Duodenal mucosa (tissue), 2 donors: ENCODE measurements at regions not wholly inside any gene's neighbourhood (a gene's known extent, or its start where the extent isn't known, plus 50 kb on each side); places are given as distances from the start of the nearest gene placed in this dataset.
"Not testable (repeated sequence)": the region's sequence is repeated elsewhere in the genome, so short reads cannot be mapped to it uniquely, and the experiment has no call there.

Experiments
- H3K27ac ChIP-seq: one replicate; pipeline ENCODE4 v1.7.0; 2013; ENCODE audit warnings: low read depth, low read length
- H3K27me3 ChIP-seq, 2 donors: one replicate each; pipeline ENCODE4 v1.7.0; 2013; ENCODE audit warnings: low read length in 2 of 2, control low read depth in 1 of 2; ENCODE audit not compliant: insufficient read depth in 2 of 2, control insufficient read depth in 1 of 2
- H3K36me3 ChIP-seq, 2 donors: one replicate each; pipeline ENCODE4 v1.7.0; 2013; ENCODE audit warnings: low read length in 2 of 2, control low read depth in 1 of 2; ENCODE audit not compliant: insufficient read depth in 2 of 2, control insufficient read depth in 1 of 2
- H3K4me1 ChIP-seq, 2 donors: one replicate each; pipeline ENCODE4 v1.7.0; 2013; ENCODE audit warnings: low read length in 2 of 2, control low read depth in 1 of 2; ENCODE audit not compliant: insufficient read depth in 2 of 2, control insufficient read depth in 1 of 2
- H3K4me3 ChIP-seq, 2 donors: one replicate each; pipeline ENCODE4 v1.7.0; 2013; ENCODE audit warnings: low read length in 2 of 2, low read depth in 1 of 2
- H3K9ac ChIP-seq, 2 donors: one replicate each; pipeline ENCODE4 v1.7.0; 2013; ENCODE audit warnings: low read length in 2 of 2, low read depth in 1 of 2
- H3K9me3 ChIP-seq, 2 donors: one replicate each; pipeline ENCODE4 v1.7.0; 2013; ENCODE audit warnings: low read length in 2 of 2, control low read depth in 1 of 2; ENCODE audit not compliant: control insufficient read depth in 1 of 2

- not testable (repeated sequence) for H3K9me3 ChIP-seq, H3K27ac ChIP-seq, H3K27me3 ChIP-seq, H3K9ac ChIP-seq, H3K36me3 ChIP-seq, H3K4me3 ChIP-seq
- H3K4me1 ChIP-seq: peaks cover 8 to 18% of the 10 kb centered on the region in 2 donors
These were observed 128.8 kb upstream of the EGLN3 start for GRCh38 chr14:34079643-34080042.

GRCh38 chr14:34078117-34078743, 127.4 kb upstream of the EGLN3 start:
- no peak overlapping the region for H3K4me3 ChIP-seq
- H3K9ac ChIP-seq: no peak overlapping the region
- H3K4me1 ChIP-seq: peaks cover 8 to 18% of the 10 kb centered on the region in 2 donors
- no peaks in the 10 kb centered on the region for H3K27me3 ChIP-seq
- H3K36me3 ChIP-seq: no peaks in the 10 kb centered on the region
- H3K9me3 ChIP-seq: no peaks in the 10 kb centered on the region
- no peak overlapping the region for H3K27ac ChIP-seq

GRCh38 chr14:34075826-34076225, 125.0 kb upstream of the EGLN3 start:
- Histone ChIP-seq H3K9me3 (no peaks in the 10 kb centered on the region), H3K4me1 (no peaks in the 10 kb centered on the region), H3K36me3 (no peaks in the 10 kb centered on the region), H3K27ac (no peak overlapping the region), H3K27me3 (no peaks in the 10 kb centered on the region), H3K9ac (no peak overlapping the region), H3K4me3 (no peak overlapping the region)

GRCh38 chr14:34075042-34075744, 124.3 kb upstream of the EGLN3 start:
- no peak overlapping the region for H3K4me3 ChIP-seq
- no peak overlapping the region for H3K27ac ChIP-seq
- no peak overlapping the region for H3K9ac ChIP-seq
- no peaks in the 10 kb centered on the region for H3K9me3 ChIP-seq
- no peaks in the 10 kb centered on the region for H3K4me1 ChIP-seq
- no peaks in the 10 kb centered on the region for H3K27me3 ChIP-seq
- no peaks in the 10 kb centered on the region for H3K36me3 ChIP-seq

GRCh38 chr14:34072921-34073320, 122.0 kb upstream of the EGLN3 start:
- Histone ChIP-seq H3K4me3 (no peak overlapping the region), H3K4me1 (no peaks in the 10 kb centered on the region), H3K9me3 (no peaks in the 10 kb centered on the region), H3K27me3 (no peaks in the 10 kb centered on the region), H3K9ac (no peak overlapping the region), H3K36me3 (no peaks in the 10 kb centered on the region), H3K27ac (no peak overlapping the region)

DNA sequence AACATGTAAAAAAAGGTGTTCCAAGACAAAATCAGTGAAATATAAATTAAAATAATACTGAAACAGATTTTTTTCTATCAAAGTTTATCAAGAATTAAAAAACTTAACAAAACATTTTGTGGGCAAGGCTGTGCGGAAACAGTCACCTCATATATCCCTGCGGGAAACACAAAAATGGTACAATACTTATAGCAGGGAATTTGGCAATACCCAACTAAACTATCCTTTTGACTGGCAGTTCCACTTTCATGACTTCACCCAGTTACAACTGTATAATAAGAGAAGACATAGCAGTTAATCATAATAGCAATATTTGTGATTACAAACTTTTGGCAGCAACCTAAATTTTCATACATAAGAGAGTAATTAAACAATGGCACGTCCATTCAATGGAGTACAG, 121.5 kb upstream of the EGLN3 start:
- Histone ChIP-seq H3K4me1 (no peaks in the 10 kb centered on the region), H3K4me3 (no peak overlapping the region), H3K27me3 (no peaks in the 10 kb centered on the region), H3K27ac (no peak overlapping the region), H3K9ac (no peak overlapping the region), H3K36me3 (no peaks in the 10 kb centered on the region), H3K9me3 (no peaks in the 10 kb centered on the region)

DNA sequence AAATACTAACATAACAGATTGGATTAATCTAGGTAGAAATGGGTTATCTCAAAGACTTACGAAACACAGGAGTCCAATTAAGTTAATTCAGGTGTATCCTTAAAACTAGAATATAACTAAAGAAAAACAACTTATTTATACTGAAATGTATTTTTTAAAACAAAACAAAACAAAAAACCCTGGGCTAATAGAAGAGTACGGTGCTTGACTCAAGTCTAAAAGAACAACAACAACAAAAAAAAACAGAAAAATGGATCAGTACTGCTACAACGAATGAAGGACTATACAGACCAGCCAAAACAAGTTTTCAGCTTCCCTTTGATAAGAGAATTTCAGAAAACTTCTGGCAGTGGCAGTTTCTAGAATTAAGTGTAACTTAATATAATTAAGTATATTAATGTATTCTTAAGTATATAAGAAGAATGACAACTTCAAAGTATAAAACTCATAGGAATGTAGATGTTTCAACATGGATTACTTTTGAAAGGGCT, 120.1 kb upstream of the EGLN3 start:
- no peaks in the 10 kb centered on the region for H3K36me3 ChIP-seq
- H3K9me3 ChIP-seq: no peaks in the 10 kb centered on the region
- H3K4me1 ChIP-seq: no peaks in the 10 kb centered on the region
- H3K27me3 ChIP-seq: no peaks in the 10 kb centered on the region
- no peak overlapping the region for H3K9ac ChIP-seq
- no peak overlapping the region for H3K27ac ChIP-seq
- H3K4me3 ChIP-seq: no peak overlapping the region

- Histone ChIP-seq H3K4me3 (no peak overlapping the region), H3K4me1 (no peaks in the 10 kb centered on the region), H3K9ac (no peak overlapping the region), H3K9me3 (no peaks in the 10 kb centered on the region), H3K27ac (no peak overlapping the region), H3K27me3 (no peaks in the 10 kb centered on the region), H3K36me3 (no peaks in the 10 kb centered on the region)
These were observed 119.1 kb upstream of the EGLN3 start for GRCh38 chr14:34069854-34070582.

- H3K4me3 ChIP-seq: no peak overlapping the region
- H3K9ac ChIP-seq: no peak overlapping the region
- no peaks in the 10 kb centered on the region for H3K27me3 ChIP-seq
- H3K4me1 ChIP-seq: no peaks in the 10 kb centered on the region
- H3K9me3 ChIP-seq: no peaks in the 10 kb centered on the region
- no peak overlapping the region for H3K27ac ChIP-seq
- no peaks in the 10 kb centered on the region for H3K36me3 ChIP-seq
These were observed 116.7 kb upstream of the EGLN3 start for GRCh38 chr14:34067587-34067986.

DNA sequence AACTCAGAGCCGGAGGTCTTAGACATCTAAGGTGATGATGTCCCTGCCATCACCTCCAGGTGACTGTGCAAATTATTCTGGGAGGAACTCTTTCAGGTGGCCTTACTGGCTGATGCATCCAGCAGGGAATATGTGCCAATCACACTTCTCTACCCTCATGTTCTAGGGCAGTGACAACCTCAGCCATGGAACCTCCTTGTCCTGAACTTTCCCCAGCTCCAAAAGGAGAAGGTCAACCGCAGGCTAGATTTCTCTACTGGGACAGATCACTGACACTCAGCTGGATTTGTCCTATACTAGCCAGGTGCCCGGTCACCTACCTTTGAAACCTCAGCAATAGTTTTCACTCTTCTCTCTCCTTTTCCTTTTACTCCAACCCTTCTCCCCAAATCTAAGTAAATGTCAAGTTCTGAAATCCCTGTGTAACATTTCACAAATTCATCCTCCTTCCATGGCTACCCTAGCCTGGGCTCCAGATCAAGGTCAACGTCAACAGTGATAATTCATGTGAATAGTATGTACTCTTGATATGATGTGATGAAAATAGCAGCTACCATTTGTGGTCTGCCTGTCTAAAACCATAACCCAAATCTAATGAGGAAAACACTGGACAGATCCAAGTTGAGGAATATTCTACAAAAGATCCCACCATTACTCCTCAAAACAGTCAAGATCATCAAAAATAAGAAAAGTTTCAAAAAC, 115.0 kb upstream of the EGLN3 start:
- H3K9ac ChIP-seq: no peak overlapping the region
- H3K4me3 ChIP-seq: no peak overlapping the region
- no peaks in the 10 kb centered on the region for H3K36me3 ChIP-seq
- H3K27ac ChIP-seq: no peak overlapping the region
- H3K4me1 ChIP-seq: no peaks in the 10 kb centered on the region
- H3K9me3 ChIP-seq: no peaks in the 10 kb centered on the region
- H3K27me3 ChIP-seq: no peaks in the 10 kb centered on the region
